ENCODE measurements at regions not wholly inside any gene's neighbourhood (a gene's known extent, or its start where the extent isn't known, plus 50 kb on each side); places are given as distances from the start of the nearest gene placed in this dataset.

GRCh38 chr5:62691946-62692345, 113.3 kb downstream of the LRRC70 start:
- TF ChIP-seq MYBL2 (CRISPR knock-in tag; IDR thresholded peaks at IDR 0.05) (no peak), NFYB (CRISPR knock-in tag; conservative IDR thresholded peaks at IDR 0.05; ENCODE audit: low read depth) (no peak), CTCF (IDR thresholded peaks at IDR 0.05) (no peak), TP53 (CRISPR knock-in tag; IDR thresholded peaks at IDR 0.05) (no peak), PREB (CRISPR knock-in tag; IDR thresholded peaks at IDR 0.05; ENCODE audit: borderline replicate concordance) (no peak), MXD4 (CRISPR knock-in tag; IDR thresholded peaks at IDR 0.05; ENCODE audit: borderline replicate concordance) (no peak), TEAD4 (CRISPR knock-in tag; IDR thresholded peaks at IDR 0.05) (no peak), FOXK1 (CRISPR knock-in tag; IDR thresholded peaks at IDR 0.05) (no peak), ATF2 (CRISPR knock-in tag; IDR thresholded peaks at IDR 0.05; ENCODE audit: borderline replicate concordance, low read depth) (no peak), AFF4 (CRISPR knock-in tag; IDR thresholded peaks at IDR 0.05; ENCODE audit: borderline replicate concordance) (no peak)
